Panc1 (cell line): ENCODE measurements at regions not wholly inside any gene's neighbourhood (a gene's known extent, or its start where the extent isn't known, plus 50 kb on each side); places are given as distances from the start of the nearest gene placed in this dataset.
A peak's percentile ranks its signal among the peaks of the same experiment; 100 is the strongest.

Source experiments
- ATAC-seq: fragments of 200-7000 bp; cut with Tn5 transposase; 2 replicates; pipeline ENCODE4 v1.9.1; 2020; ENCODE audit warnings: mild to moderate bottlenecking, moderate library complexity
- BruUV-seq: library from RNA; stranded (reverse); fragments of 400-500 nt; replicated peaks from 2 replicates; lab custom pipeline; 2021; lab: Mats Ljungman, UMichigan
- CTCF ChIA-PET: fragments of 300-600 bp; sonication (Branson Sonifier 250); formaldehyde crosslinking; loops from one replicate; lab custom pipeline; 2022; ENCODE audit warnings: antibody characterized with exemption; lab: Charles Lee
- POLR2A ChIA-PET: fragments of 300-600 bp; sonication (Branson Sonifier 250); formaldehyde crosslinking; loops from one replicate; lab custom pipeline; 2022; ENCODE audit warnings: antibody characterized with exemption; lab: Charles Lee
- DNase-seq: peaks from one replicate; pipeline ENCODE4 v3.0.0-alpha.2; 2010; ENCODE audit warnings: low read depth, low spot score
- H3K27ac ChIP-seq: 2 replicates; pipeline ENCODE4 v1.5.1; 2011; ENCODE audit warnings: mild to moderate bottlenecking, low read length, inconsistent platforms
- H3K27me3 ChIP-seq: fragments of 200-500 bp; sonication (Bioruptor generic); 2 replicates; pipeline ENCODE4 v1.6.0; 2014; ENCODE audit warnings: low read length, inconsistent platforms; ENCODE audit not compliant: control insufficient read depth, insufficient read depth
- H3K36me3 ChIP-seq: fragments of 200-500 bp; sonication (Bioruptor generic); 2 replicates; pipeline ENCODE4 v1.5.1; 2014; ENCODE audit warnings: inconsistent platforms, mild to moderate bottlenecking, low read length, moderate library complexity; ENCODE audit not compliant: control insufficient read depth, insufficient read depth
- H3K4me1 ChIP-seq: 2 replicates; pipeline ENCODE4 v1.5.1; 2011; ENCODE audit warnings: inconsistent platforms, mild to moderate bottlenecking, low read length, moderate library complexity; ENCODE audit not compliant: control insufficient read depth, insufficient read depth
- H3K4me3 ChIP-seq, 2 experiments: 2 replicates each; pipeline ENCODE4 v1.5.1; 2011 to 2012; ENCODE audit warnings: low read depth in 2 of 2, low read length in 2 of 2, mild to moderate bottlenecking in 2 of 2, inconsistent platforms in 1 of 2, moderate library complexity in 1 of 2
- H3K9me3 ChIP-seq: fragments of 200-500 bp; sonication (Bioruptor generic); 2 replicates; pipeline ENCODE4 v1.5.1; 2014; ENCODE audit warnings: low read depth, mild to moderate bottlenecking, inconsistent platforms, low read length, moderate library complexity; ENCODE audit not compliant: control insufficient read depth, insufficient read depth
- POLR2AphosphoS5 ChIP-seq: IDR thresholded peaks from 2 replicates; pipeline ENCODE4 v1.6.1; 2012; ENCODE audit warnings: mild to moderate bottlenecking, low read depth, low read length, moderate library complexity
- SIN3A ChIP-seq: IDR thresholded peaks from 2 replicates; pipeline ENCODE4 v1.6.1; 2012; ENCODE audit warnings: low read depth, mild to moderate bottlenecking, low read length, moderate library complexity, borderline replicate concordance; ENCODE audit not compliant: insufficient read depth
- TCF7L2 ChIP-seq: IDR thresholded peaks from 2 replicates; pipeline ENCODE4 v1.6.1; 2011; ENCODE audit warnings: mild to moderate bottlenecking, low read depth, low read length, inconsistent platforms
- in situ Hi-C: cut with HindIII; loops from 2 replicates; pipeline ENCODE4 v1.10.0; 2016; ENCODE audit warnings: low sequenced_read_pairs, low pct_unique_long_range_greater_than_20kb
- intact Hi-C: fragments of 100-400 bp; cut with micrococcal nuclease; formaldehyde crosslinking; loops from one replicate; pipeline ENCODE4 v1.10.0; 2022; ENCODE audit not compliant: unreplicated experiment
- TF ChIP-seq, protein P1 (sequence below), 2 experiments: IDR thresholded peaks; 2 replicates each; pipeline ENCODE4 v1.6.1; 2011 to 2012; ENCODE audit warnings: low read depth in 2 of 2, control low read depth in 1 of 2, low read length in 1 of 2, mild to moderate bottlenecking in 1 of 2, moderate library complexity in 1 of 2; ENCODE audit not compliant: insufficient read depth in 1 of 2
- TF ChIP-seq, protein P2 (sequence below): fragments of 450-650 bp; IDR thresholded peaks from 2 replicates; pipeline ENCODE4 v1.5.1; 2017; ENCODE audit warnings: mild to moderate bottlenecking

DNA sequence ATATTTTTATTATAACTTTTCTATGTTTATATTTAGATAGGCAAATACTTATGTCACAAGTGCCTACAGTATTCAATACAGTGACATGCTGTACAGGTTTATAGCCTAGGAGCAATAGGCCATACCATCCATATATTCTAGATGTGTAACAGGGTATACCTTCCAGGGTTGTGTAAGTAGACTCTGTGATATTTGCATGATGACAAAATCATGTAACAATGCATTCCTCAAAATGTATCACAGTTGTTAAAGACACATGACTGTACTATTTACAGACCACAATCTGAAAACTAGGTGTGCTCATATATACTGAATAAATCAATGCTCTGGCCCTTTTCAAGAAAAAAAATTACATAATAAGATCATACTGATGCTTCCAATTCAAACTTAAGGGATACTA lies 433.2 kb upstream of the RGPD4 start:
- CTCF ChIA-PET = no interaction called here
- Histone ChIP-seq H3K36me3 (no peaks in the 10 kb centered on the region), H3K27ac (no peak overlapping the region), H3K4me3 (no peak overlapping the region), H3K4me1 (no peaks in the 10 kb centered on the region), H3K27me3 (no peaks in the 10 kb centered on the region), H3K9me3 (no peaks in the 10 kb centered on the region; the same call in 1 of the 2 replicates)
- ATAC-seq (no peak), DNase-seq (peak; percentile 17)
- intact Hi-C loops = no loop called here
- POLR2A ChIA-PET = no interaction called here
- TF ChIP-seq TCF7L2 (no peak), POLR2AphosphoS5 (no peak), SIN3A (no peak)
- TF ChIP-seq, protein P1, sequence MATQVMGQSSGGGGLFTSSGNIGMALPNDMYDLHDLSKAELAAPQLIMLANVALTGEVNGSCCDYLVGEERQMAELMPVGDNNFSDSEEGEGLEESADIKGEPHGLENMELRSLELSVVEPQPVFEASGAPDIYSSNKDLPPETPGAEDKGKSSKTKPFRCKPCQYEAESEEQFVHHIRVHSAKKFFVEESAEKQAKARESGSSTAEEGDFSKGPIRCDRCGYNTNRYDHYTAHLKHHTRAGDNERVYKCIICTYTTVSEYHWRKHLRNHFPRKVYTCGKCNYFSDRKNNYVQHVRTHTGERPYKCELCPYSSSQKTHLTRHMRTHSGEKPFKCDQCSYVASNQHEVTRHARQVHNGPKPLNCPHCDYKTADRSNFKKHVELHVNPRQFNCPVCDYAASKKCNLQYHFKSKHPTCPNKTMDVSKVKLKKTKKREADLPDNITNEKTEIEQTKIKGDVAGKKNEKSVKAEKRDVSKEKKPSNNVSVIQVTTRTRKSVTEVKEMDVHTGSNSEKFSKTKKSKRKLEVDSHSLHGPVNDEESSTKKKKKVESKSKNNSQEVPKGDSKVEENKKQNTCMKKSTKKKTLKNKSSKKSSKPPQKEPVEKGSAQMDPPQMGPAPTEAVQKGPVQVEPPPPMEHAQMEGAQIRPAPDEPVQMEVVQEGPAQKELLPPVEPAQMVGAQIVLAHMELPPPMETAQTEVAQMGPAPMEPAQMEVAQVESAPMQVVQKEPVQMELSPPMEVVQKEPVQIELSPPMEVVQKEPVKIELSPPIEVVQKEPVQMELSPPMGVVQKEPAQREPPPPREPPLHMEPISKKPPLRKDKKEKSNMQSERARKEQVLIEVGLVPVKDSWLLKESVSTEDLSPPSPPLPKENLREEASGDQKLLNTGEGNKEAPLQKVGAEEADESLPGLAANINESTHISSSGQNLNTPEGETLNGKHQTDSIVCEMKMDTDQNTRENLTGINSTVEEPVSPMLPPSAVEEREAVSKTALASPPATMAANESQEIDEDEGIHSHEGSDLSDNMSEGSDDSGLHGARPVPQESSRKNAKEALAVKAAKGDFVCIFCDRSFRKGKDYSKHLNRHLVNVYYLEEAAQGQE (IDR thresholded peaks at IDR 0.05; ENCODE audit: insufficient read depth in 1 of 2, low read depth in 2 of 2, low read length in 1 of 2) = no peak
- TF ChIP-seq, protein P2, sequence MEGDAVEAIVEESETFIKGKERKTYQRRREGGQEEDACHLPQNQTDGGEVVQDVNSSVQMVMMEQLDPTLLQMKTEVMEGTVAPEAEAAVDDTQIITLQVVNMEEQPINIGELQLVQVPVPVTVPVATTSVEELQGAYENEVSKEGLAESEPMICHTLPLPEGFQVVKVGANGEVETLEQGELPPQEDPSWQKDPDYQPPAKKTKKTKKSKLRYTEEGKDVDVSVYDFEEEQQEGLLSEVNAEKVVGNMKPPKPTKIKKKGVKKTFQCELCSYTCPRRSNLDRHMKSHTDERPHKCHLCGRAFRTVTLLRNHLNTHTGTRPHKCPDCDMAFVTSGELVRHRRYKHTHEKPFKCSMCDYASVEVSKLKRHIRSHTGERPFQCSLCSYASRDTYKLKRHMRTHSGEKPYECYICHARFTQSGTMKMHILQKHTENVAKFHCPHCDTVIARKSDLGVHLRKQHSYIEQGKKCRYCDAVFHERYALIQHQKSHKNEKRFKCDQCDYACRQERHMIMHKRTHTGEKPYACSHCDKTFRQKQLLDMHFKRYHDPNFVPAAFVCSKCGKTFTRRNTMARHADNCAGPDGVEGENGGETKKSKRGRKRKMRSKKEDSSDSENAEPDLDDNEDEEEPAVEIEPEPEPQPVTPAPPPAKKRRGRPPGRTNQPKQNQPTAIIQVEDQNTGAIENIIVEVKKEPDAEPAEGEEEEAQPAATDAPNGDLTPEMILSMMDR = no peak
- no TSS peak for BruUV-seq
- in situ Hi-C loops = no loop called here

DNA sequence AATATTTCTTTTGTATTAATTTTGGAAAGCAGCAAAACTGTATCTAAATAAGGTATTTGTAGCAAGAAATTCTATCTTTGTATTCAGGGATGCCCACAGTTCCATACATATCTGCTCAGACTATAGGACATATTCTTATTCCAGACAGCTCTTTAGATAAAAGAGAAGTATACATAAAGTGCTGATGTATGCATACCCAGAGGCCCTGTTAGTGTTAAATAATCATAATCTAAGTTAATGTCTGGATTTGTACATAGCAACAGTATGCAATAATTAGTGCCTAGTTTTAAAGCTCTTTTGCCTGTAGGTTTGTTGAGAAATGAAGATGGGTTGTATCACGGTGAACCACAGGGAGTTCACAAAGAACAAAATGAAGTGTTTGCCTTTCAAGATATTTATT lies 428.0 kb upstream of the RGPD4 start:
- in situ Hi-C loops = no loop called here
- H3K4me1 ChIP-seq = no peaks in the 10 kb centered on the region
- no peak overlapping the region for H3K4me3 ChIP-seq
- no peaks in the 10 kb centered on the region for H3K9me3 ChIP-seq
- H3K27ac ChIP-seq = no peak overlapping the region
- DNase-seq (no peak), ATAC-seq (no peak)
- ChIA-PET POLR2A (no interaction called here), CTCF (no interaction called here)
- intact Hi-C loops = no loop called here
- no TSS peak for BruUV-seq
- no peaks in the 10 kb centered on the region for H3K27me3 ChIP-seq
- no peaks in the 10 kb centered on the region for H3K36me3 ChIP-seq
- TF ChIP-seq TCF7L2 = no peak
- TF ChIP-seq SIN3A = no peak
- TF ChIP-seq, protein P1 (IDR thresholded peaks at IDR 0.05; ENCODE audit: insufficient read depth in 1 of 2, low read depth in 2 of 2, low read length in 1 of 2) = no peak
- TF ChIP-seq POLR2AphosphoS5 = no peak
- TF ChIP-seq, protein P2 = no peak
